ENCODE measurements at regions not wholly inside any gene's neighbourhood (a gene's known extent, or its start where the extent isn't known, plus 50 kb on each side); places are given as distances from the start of the nearest gene placed in this dataset.
"Not testable (repeated sequence)": the region's sequence is repeated elsewhere in the genome, so short reads cannot be mapped to it uniquely, and the experiment has no call there.

GRCh38 chr2:118443596-118443995, 355.3 kb downstream of the INSIG2 start:
- no peak for DNase-seq

GRCh38 chr2:118442996-118443553, 354.8 kb downstream of the INSIG2 start:
- peak; percentile 5 for DNase-seq

GRCh38 chr2:118442046-118442445, 353.8 kb downstream of the INSIG2 start:
- no peak for DNase-seq

GRCh38 chr2:118440404-118441098, 352.3 kb downstream of the INSIG2 start:
- DNase-seq = no peak

DNA sequence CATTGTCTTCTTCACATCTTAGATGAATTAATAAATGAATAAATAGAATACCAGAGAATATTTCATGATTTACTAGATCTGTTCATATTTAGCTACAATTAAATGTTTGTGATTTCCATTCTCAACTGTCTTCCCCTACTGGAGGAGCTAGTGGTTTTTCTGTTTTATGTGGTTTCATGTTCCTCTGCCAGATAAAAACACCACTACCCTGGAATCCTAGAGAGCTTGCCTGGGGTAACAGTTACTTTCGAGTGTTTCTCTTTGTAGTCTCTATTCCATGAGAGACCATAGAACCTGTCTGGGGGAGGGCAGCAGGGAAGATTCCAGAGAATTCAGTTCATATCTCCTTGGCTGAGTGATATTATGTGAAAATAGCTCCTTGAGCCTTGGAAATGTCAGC, 349.2 kb downstream of the INSIG2 start:
- no peak for DNase-seq

- DNase-seq = no peak
Observed at GRCh38 chr2:118431997-118432396, 343.7 kb downstream of the INSIG2 start.

DNA sequence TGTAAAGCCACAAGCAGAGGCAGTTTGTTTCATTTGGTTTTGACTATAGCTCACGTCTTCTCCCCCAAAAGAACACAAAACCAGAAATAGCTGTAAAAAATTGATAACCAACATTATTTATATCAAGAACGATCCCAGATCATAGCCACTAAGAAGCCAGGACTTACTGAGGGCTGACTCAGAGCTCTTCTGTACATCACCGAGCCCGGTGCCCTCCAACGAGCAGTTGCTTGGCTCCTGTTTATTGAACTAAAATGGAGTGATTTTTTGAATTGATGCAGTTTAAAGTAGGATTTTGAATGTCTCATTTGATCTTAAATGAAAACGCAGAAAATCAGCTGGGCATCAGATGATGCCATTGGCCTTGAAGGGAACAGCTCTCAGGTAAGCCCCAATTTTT, 343.3 kb downstream of the INSIG2 start:
- no peak for DNase-seq

- no peak for DNase-seq
Observed at GRCh38 chr2:118431165-118431517, 342.9 kb downstream of the INSIG2 start.

- no peak for DNase-seq
Observed at GRCh38 chr2:118430510-118431164, 342.4 kb downstream of the INSIG2 start.

DNA sequence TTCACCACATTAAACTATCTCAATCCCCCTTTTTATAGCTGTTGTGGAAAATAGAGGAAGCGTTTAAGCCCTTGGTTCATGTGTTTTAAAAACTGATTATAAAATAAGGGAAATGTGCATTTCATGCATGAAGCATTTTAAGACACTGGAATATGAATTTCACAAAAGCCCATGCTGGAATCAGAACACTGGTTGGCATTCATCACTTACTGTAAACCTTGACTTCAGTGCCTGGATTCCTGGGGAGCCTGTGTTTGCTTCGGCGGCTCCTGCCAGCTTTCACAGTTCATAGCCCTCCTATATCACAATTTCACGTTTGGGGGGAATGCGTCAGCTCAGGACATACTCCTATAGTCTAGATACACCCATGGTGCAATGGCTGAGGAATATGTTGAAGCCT, 336.9 kb downstream of the INSIG2 start:
- no peak for DNase-seq

DNA sequence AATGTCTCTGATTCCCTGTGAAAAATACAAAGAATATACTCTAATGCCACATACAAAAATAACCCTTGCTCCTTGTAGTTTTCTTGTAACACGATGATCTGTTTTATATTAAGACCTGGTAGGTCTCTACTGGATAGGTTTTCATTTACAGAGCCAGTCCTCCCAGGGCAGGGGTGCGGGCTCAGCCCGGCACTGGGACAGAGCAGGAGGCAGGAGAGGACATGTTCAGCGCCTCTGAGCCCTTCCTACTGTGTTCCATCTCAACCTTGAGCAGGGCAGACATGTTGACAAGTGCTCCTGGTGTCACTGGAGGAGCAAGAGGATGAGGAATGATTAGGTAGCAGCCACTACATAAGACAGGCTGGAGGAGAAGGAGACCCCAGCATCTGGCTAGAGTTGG, 335.5 kb downstream of the INSIG2 start:
- DNase-seq = no peak

DNA sequence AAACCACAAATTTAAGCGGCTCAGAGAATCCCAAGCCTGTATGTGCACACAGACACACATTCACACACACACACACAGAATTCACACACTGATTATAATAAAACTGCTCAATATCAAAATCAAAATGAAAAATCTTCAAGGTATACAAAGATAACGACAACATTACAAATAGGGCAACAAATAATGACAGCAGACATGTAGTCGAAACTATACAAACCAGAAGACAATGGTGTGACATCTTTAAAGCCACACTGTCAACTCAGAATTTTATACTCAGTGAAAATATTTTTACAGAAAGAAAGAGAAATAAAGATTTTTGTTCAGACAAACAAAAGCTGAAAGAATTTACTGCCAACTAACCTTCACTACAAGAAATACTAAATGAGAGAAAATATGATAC, 333.4 kb downstream of the INSIG2 start:
- DNase-seq = no peak

DNA sequence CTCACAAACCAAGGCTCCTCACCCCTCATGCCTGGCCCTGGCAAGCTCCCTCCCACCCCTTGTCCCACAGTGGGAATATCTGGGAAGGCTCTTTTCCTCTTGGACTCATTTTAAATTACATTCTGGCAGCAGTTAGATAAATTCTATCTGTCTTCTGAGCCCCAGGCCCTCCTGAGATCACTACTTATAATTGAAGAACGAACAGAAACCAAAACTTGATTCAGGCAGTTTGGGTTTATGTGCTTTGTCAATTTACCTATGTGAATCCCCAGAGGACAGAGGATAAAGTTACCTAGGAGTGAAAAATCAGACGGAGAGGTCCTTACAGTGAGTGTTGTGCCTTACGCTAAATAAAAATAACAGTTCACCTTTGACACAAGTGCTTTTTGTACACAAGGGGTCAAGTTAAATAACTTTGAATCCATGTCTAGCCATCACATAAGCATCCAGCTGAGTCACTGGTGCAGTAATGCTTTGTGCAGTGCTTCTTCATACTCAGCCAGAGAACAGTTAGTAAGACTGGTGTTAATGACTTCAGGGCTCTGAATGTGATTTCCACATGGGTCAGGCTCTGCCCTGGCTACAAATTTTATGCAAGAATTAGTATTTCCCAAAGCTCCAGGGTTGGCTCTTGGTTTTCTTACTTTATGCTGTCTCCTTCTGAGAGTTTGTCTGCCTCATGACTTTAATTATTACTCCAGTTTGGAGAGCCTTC, 329.3 kb downstream of the INSIG2 start:
- no peak for DNase-seq

GRCh38 chr2:118415186-118415585, 326.9 kb downstream of the INSIG2 start:
- DNase-seq = not testable (repeated sequence)

DNA sequence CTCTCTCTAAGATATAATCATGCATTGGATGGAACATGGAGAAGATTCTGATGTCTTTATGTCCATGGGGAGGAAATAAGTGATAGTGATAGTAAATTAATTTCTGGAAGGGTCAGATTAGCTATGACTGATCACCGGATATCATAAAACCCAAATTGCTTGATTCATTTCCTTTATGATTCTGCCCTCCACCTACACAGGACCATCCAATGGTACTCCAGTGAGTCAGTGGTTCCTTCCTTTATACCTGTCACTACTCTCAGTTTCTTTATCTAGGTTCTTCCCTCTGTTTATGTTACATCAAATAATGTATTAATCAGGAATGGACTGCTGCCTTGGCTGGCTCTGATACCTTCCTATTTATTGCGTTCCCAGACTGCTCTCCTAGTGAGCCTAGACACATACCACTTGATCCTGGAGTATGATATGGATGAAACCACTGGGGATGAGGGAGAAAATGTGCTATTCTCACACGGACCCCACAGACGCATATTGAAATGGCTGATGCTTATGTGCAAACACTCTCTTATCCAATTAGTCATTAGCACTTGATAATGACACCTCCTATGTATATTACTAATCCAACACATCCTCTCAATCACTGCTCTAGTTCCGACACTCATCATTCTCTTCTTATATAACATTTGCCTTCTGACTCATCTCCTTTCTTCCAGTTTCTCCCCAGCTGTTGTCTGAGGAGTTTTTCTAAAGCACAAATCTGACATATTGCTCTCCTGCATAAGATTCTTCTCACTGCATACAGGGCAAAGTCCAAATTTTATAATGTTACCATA, 315.6 kb downstream of the INSIG2 start:
- DNase-seq = no peak

DNA sequence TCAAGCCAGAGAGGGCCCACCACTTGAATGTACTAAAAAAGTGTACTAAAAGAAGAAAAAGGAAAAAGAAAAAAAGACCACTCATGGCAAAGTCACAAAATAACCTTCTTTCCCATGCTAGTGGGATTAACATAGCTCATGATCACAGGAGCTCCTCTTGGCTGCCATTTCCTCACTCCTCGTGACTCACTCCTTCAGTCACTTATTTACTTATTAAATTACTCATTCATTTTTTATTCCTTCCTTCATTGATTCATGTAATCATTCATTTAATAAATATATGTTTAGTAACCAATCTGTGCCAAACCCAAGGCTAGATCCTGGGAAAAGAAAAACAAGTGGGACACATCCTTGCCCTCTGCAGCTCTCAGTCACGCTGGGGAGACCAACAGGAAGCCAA, 300.5 kb downstream of the INSIG2 start:
- no peak for DNase-seq

DNA sequence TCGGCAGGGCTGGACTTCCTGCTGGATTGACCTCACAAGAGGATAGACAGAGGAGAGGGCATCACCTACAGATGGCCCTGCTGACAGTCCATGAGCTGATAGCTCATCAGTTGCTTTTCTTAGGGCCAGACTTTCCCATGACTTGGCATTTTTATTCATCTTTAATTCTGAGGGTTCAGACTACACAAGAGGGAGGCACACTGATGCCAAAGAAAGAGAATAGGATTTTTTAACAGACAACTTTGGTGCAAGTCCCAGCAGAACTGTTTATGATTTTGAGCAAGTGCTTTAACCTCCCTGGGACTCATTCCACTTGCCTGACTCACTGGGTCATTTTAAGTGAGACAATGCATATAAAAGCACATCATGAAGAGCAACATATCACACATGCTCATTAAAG, 299.2 kb downstream of the INSIG2 start:
- DNase-seq = no peak

- DNase-seq = no peak
Observed at GRCh38 chr2:118386641-118387302, 298.5 kb downstream of the INSIG2 start.

DNA sequence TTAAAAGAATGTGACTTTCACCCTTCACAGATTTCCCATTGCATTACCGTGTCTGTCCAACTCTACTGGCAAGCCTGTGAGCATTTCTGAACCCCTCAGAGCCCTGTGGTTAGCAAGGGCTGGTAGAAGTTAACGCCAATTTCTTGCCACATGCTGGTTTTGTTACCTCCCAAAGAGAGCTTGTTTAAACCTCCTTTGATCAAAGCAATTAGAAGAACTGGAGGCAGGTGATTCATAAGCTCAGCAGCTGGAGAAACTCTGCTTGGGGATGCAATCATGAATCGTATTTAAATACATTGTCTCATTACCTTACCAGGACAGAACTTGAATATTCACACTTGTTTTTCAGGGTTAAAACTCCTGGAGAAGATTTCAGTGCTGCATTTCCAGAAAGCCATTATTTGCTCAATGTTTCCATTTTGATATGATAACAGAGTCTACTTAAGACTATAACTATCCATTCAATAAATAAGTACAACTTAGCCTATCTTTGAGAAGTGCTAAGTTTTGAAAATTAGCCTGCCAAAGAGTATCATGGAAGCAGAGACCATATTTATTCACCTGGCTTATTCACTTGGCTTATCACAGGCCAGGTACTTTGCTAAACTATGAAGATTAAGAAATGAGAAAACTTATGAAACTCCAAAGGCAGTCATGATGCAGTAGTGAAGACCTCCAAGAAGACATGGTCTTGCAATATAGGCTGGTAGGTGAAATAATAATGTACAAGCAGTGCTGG, 292.8 kb downstream of the INSIG2 start:
- no peak for DNase-seq

GRCh38 chr2:118375907-118376485, 287.7 kb downstream of the INSIG2 start:
- no peak for DNase-seq

GRCh38 chr2:118374974-118375755, 286.9 kb downstream of the INSIG2 start:
- DNase-seq = no peak

Measured in SHP77 treated with DMSO at 0.1 percent for 48 hours (cell line).